NCI-H2171 (cell line): ENCODE measurements at regions not wholly inside any gene's neighbourhood (a gene's known extent, or its start where the extent isn't known, plus 50 kb on each side); places are given as distances from the start of the nearest gene placed in this dataset.

Source experiments
- DNase-seq: peaks from one replicate; lab custom pipeline; 2025; lab: John Stamatoyannopoulos, UW

GRCh38 chr2:176647325-176648165 is 378.3 kb downstream of the MTX2 start:
- no peak for DNase-seq

GRCh38 chr2:176648700-176649297 is 379.6 kb downstream of the MTX2 start:
- no peak for DNase-seq

- no peak for DNase-seq
Measured at GRCh38 chr2:176650104-176650837, 381.0 kb downstream of the MTX2 start.

DNA sequence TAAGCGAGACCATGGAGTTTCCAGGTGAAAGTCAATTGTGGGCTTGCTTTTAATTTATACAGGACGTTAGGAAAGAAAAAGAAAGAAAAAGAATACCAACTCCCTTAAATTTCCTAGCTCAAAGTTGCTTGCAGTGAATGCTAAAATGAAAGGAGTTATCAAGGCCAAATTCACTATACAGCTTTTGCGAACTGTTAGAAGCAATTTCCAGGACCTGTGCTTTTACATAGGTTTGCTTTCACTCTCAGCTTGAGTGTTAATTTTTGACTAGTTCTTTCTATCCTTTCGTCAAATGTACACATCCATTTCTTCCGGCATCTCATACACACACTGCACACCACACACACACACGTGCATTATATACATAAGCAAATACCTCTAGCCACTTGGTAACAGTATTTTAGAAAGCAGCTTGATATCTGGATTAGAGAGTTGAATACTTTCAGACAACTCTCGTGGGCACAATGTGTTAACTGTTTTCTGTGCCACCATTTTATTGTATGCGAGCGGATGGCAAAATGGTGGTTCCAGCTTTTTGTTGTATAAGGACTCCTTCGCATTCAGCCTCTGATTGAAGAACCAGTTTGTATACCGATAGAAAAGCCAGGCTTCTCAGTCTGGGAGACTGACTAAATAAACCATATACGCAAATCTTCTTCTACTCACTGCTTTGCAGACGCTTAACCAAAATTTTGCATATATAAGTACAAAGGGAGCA is 381.8 kb downstream of the MTX2 start:
- no peak for DNase-seq

GRCh38 chr2:176652300-176653182 is 383.3 kb downstream of the MTX2 start:
- DNase-seq: peak; percentile 66

- DNase-seq: peak; percentile 21
Measured at GRCh38 chr2:176653479-176654443, 384.5 kb downstream of the MTX2 start.

DNA sequence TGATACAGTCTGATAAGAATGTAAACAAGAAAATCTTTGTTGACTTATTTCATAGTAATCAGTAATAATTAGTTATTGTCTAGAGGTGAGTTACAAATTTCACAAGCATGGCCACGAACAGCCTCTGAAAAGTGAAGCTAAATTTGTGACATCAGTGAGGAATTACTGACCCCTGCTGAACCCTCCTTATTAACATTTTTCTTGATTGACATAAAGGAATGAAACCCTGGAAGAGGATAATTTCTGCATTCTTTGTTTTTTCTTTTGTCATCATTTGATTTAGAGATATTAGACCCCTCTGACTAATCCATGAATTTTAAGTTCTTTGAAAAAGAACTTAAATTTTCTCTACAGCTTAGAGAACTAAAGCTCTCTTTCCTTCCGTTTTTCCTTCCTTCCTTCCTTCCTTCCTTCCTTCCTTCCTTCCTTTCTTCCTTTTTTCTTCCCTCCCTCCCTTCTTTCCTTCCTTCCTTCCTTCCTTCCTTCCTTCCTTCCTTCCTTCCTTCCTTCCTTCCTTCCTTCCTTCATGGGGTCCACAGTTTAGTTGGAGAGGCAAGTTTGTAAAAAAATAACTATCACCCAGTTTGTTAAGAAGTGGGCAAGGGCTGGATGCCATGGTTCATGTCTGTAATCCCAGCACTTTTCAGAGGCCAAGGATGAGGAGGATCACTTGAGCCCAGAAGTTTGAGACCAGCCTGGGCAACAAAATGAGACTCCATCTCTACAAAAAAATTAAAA is 387.0 kb downstream of the MTX2 start:
- no peak for DNase-seq

DNA sequence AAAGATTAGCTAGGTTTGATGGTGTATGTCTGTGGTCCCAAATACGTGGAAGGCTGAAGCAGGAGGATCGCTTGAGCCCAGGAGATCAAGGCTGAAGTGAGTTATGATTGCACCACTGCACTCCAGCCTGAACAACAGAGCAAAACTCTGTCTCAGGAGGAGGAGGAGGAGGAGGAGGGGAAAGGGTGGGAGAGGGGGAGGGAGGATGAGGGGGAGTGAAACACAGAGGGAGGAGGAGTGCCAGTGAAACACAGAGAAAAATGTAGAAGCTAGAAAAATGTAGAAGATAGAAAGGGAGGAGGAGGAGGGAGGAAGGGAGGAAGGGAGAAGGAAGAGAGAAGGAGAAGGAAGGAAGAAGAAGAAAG is 387.5 kb downstream of the MTX2 start:
- DNase-seq: no peak

GRCh38 chr2:176657393-176657792 is 388.2 kb downstream of the MTX2 start:
- DNase-seq: no peak

- DNase-seq: no peak
Measured at GRCh38 chr2:176658708-176659107, 389.5 kb downstream of the MTX2 start.

- DNase-seq: no peak
Measured at GRCh38 chr2:176662753-176663152, 393.5 kb downstream of the MTX2 start.

GRCh38 chr2:176664478-176664877 is 395.2 kb downstream of the MTX2 start:
- DNase-seq: no peak

DNA sequence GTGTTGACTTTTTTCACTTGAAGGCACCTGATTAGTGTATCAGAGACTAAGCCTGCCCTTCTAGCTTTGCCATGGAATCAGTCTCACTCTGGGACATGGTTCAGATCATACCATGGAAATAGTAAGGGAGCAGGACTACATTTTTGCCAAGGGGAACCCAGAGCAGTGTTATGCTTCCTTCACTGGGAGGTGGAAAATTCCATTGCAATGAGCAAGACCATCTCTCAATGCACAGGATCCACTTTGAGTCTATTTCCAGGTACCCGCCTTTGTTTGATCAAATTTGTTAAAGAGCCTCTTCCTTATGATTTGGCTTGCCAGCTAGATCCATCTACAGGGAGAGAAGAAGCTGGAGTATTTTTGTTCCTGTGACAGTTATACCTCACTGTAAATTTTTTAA is 395.8 kb downstream of the MTX2 start:
- no peak for DNase-seq

- no peak for DNase-seq
Measured at GRCh38 chr2:176668912-176669311, 399.7 kb downstream of the MTX2 start.

- no peak for DNase-seq
Measured at GRCh38 chr2:176669398-176670174, 400.3 kb downstream of the MTX2 start.

DNA sequence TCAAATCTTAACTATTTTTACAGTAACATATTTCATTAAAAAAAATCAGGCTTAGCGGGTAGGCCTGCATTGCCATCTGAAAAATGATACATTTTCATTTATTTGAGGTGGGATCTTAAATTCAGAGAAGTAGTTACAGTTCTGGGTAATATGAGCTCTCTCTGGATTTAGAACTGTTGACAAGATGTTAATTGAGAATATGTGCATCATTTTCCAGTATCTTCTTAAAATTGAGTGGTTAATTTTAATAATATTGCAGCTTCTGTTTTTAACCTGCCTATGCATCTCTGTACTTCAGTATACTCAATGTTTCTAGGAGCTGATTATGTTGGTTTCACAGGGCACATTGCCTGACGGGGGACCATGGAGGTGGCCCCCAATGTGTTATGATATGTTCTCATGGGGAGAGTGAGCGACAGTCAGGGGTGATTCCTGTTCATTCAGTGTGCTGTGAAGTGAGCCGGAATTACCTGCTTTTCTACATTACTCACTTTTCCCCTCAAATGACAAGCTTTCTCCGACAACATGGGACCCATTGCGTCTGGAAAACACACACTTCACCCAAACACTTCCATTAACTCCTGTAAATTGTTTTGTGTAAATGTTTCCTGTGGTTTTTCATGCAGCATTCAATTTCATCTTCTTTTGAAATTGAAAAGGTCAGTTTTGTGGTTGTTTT is 406.2 kb downstream of the MTX2 start:
- DNase-seq: no peak

GRCh38 chr2:176677746-176678265 is 408.6 kb downstream of the MTX2 start:
- DNase-seq: no peak

DNA sequence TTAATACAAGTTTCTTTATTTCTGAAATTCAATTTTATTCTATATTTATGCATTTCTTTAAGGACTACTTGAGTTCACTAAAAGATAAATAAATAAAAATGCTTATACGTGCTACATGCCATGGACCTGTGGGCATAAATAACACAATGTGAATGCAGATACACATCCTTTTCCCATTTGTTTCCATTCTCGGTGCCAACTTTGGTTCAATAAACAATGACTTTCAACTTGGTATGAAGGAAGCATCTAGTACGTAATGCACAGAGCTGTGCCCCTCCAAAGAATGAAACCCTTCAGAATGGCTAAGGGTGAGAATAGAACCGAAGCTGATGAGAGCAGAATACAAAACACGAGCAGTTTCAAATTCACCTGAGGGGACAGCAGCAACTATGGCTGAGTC is 409.3 kb downstream of the MTX2 start:
- no peak for DNase-seq
